Neural progenitor cell (in vitro differentiated cells): ENCODE measurements at regions not wholly inside any gene's neighbourhood (a gene's known extent, or its start where the extent isn't known, plus 50 kb on each side); places are given as distances from the start of the nearest gene placed in this dataset.
"Not testable (repeated sequence)": the region's sequence is repeated elsewhere in the genome, so short reads cannot be mapped to it uniquely, and the experiment has no call there.

ENCODE experiments used
- CTCF ChIP-seq: fragments of 200-600 bp; sonication (generic); IDR thresholded peaks from 2 replicates; pipeline ENCODE4 v1.5.1; 2017; ENCODE audit warnings: antibody characterized with exemption, mild to moderate bottlenecking
- EZH2 ChIP-seq: fragments of 200-600 bp; sonication (generic); IDR thresholded peaks from 2 replicates; pipeline ENCODE4 v1.6.1; 2017; ENCODE audit warnings: antibody characterized with exemption, mild to moderate bottlenecking, moderate library complexity
- EZH2phosphoT487 ChIP-seq: fragments of 200-600 bp; sonication (generic); IDR thresholded peaks from 2 replicates; pipeline ENCODE4 v1.6.1; 2017; ENCODE audit warnings: antibody characterized with exemption

- TF ChIP-seq CTCF, EZH2, EZH2phosphoT487: not testable (repeated sequence)
Observed at GRCh38 chr1:149378462-149378861, 96.4 kb upstream of the NBPF19 start.
